IMR-90 (cell line): ENCODE measurements at regions not wholly inside any gene's neighbourhood (a gene's known extent, or its start where the extent isn't known, plus 50 kb on each side); places are given as distances from the start of the nearest gene placed in this dataset.

Experiments used
- ATAC-seq: fragments of 200-7000 bp; cut with Tn5 transposase; 2 replicates; pipeline ENCODE4 v1.9.1; 2020; ENCODE audit warnings: low read depth, mild to moderate bottlenecking, moderate library complexity
- BruUV-seq: library from RNA; stranded (reverse); fragments of 400-500 nt; replicated peaks from 2 replicates; lab custom pipeline; 2021; lab: Mats Ljungman, UMichigan
- CTCF ChIA-PET: fragments of 300-600 bp; formaldehyde crosslinking; extraction: SDS; loops from one replicate; lab custom pipeline; 2021; ENCODE audit warnings: antibody characterized with exemption; lab: Yijun Ruan, JAX
- POLR2A ChIA-PET: fragments of 300-600 bp; sonication (Branson Sonifier 250); formaldehyde crosslinking; loops from one replicate; lab custom pipeline; 2022; ENCODE audit warnings: antibody characterized with exemption; ENCODE audit not compliant: unreplicated experiment; lab: Charles Lee
- DNase-seq: peaks from one replicate; pipeline ENCODE4 v3.0.0; 2013
- H2AFZ ChIP-seq: replicated peaks from 2 replicates; pipeline ENCODE3; 2013; ENCODE audit warnings: low read length, mild to moderate bottlenecking; ENCODE audit not compliant: poor library complexity
- H2AK5ac ChIP-seq: 2 replicates; pipeline ENCODE4 v1.6.1; 2013; ENCODE audit warnings: low read depth, low read length, inconsistent platforms
- H2AK9ac ChIP-seq: replicated peaks from 2 replicates; pipeline ENCODE3; 2013; ENCODE audit warnings: mild to moderate bottlenecking, low read depth, low read length, moderate library complexity; ENCODE audit not compliant: poor library complexity
- H2BK120ac ChIP-seq: 2 replicates; pipeline ENCODE4 v1.6.1; 2013; ENCODE audit warnings: low read depth, low read length, inconsistent platforms
- H2BK15ac ChIP-seq: 3 replicates; pipeline ENCODE4 v1.6.1; 2013; ENCODE audit warnings: low read depth, low read length, inconsistent platforms
- H2BK20ac ChIP-seq: 2 replicates; pipeline ENCODE4 v1.6.1; 2013; ENCODE audit warnings: low read depth, mild to moderate bottlenecking, inconsistent platforms, low read length, moderate library complexity
- H2BK5ac ChIP-seq: 2 replicates; pipeline ENCODE4 v1.6.1; 2013; ENCODE audit warnings: mild to moderate bottlenecking, low read depth, low read length, inconsistent platforms; ENCODE audit not compliant: poor library complexity, severe bottlenecking
- H3K14ac ChIP-seq: replicated peaks from 2 replicates; pipeline ENCODE4 v1.6.1; 2013; ENCODE audit warnings: low read depth, low read length, inconsistent platforms
- H3K18ac ChIP-seq: 2 replicates; pipeline ENCODE4 v1.6.1; 2013; ENCODE audit warnings: low read depth, low read length, control low read depth
- H3K23ac ChIP-seq: 2 replicates; pipeline ENCODE4 v1.6.1; 2013; ENCODE audit warnings: low read depth, low read length, inconsistent platforms
- H3K27ac ChIP-seq: 2 replicates; pipeline ENCODE4 v1.5.1; 2013; ENCODE audit warnings: mild to moderate bottlenecking, control low read depth, low read length; ENCODE audit not compliant: insufficient read depth
- H3K27me3 ChIP-seq: 2 replicates; pipeline ENCODE4 v1.6.1; 2013; ENCODE audit warnings: low read length; ENCODE audit not compliant: control insufficient read depth, insufficient read depth
- H3K36me3 ChIP-seq: 2 replicates; pipeline ENCODE4 v1.6.1; 2013; ENCODE audit warnings: low read length, mixed read lengths; ENCODE audit not compliant: control insufficient read depth, insufficient read depth
- H3K4ac ChIP-seq: 2 replicates; pipeline ENCODE4 v1.6.1; 2013; ENCODE audit warnings: low read depth, low read length, inconsistent platforms
- H3K4me1 ChIP-seq: 2 replicates; pipeline ENCODE4 v1.6.1; 2013; ENCODE audit warnings: low read length, mixed read lengths; ENCODE audit not compliant: control insufficient read depth, insufficient read depth
- H3K4me2 ChIP-seq: 2 replicates; pipeline ENCODE4 v1.6.1; 2013; ENCODE audit warnings: low read depth, mild to moderate bottlenecking, control low read depth, low read length, moderate library complexity
- H3K4me3 ChIP-seq: 2 replicates; pipeline ENCODE4 v1.5.1; 2013; ENCODE audit warnings: low read depth, mild to moderate bottlenecking, control low read depth, low read length, moderate library complexity; ENCODE audit not compliant: insufficient read depth
- H3K56ac ChIP-seq: 2 replicates; pipeline ENCODE4 v1.6.1; 2013; ENCODE audit warnings: low read length, inconsistent platforms; ENCODE audit not compliant: insufficient read depth; ENCODE audit errors: extremely low read depth
- H3K79me1 ChIP-seq, 2 experiments: 2 replicates each; pipeline ENCODE4 v1.6.1; 2013; ENCODE audit warnings: low read length in 2 of 2, inconsistent platforms in 1 of 2, low read depth in 1 of 2
- H3K9ac ChIP-seq: 2 replicates; pipeline ENCODE4 v1.6.1; 2013; ENCODE audit warnings: low read depth, low read length, control low read depth
- H3K9me1 ChIP-seq: 2 replicates; pipeline ENCODE4 v1.6.1; 2013; ENCODE audit warnings: low read length, inconsistent platforms; ENCODE audit not compliant: insufficient read depth
- H3K9me3 ChIP-seq: 2 replicates; pipeline ENCODE4 v1.6.1; 2013; ENCODE audit warnings: low read length; ENCODE audit not compliant: control insufficient read depth, insufficient read depth
- H4K20me1 ChIP-seq: 2 replicates; pipeline ENCODE4 v1.6.1; 2013; ENCODE audit warnings: low read length, inconsistent platforms; ENCODE audit not compliant: insufficient read depth
- H4K5ac ChIP-seq: 2 replicates; pipeline ENCODE4 v1.6.1; 2013; ENCODE audit warnings: mild to moderate bottlenecking, low read depth, low read length, control low read depth
- H4K8ac ChIP-seq, 2 experiments: 2 replicates each; pipeline ENCODE4 v1.6.1; 2013; ENCODE audit warnings: low read depth in 2 of 2, low read length in 2 of 2, control low read depth in 1 of 2, inconsistent platforms in 1 of 2
- H4K91ac ChIP-seq: 2 replicates; pipeline ENCODE4 v1.6.1; 2013; ENCODE audit warnings: low read depth, low read length, inconsistent platforms; ENCODE audit not compliant: insufficient read depth
- BHLHE40 ChIP-seq: fragments of 150-350 bp; IDR thresholded peaks from 2 replicates; pipeline ENCODE4 v1.6.1; 2016; ENCODE audit warnings: mild to moderate bottlenecking, low read depth, low read length
- CHD1 ChIP-seq: IDR thresholded peaks from 2 replicates; pipeline ENCODE4 v1.6.1; 2012; ENCODE audit warnings: low read depth, low read length, improper control_type of control experiment
- MAFK ChIP-seq: IDR thresholded peaks from 2 replicates; pipeline ENCODE4 v1.6.1; 2012; ENCODE audit warnings: low read depth, low read length, improper control_type of control experiment
- MAZ ChIP-seq: IDR thresholded peaks from 2 replicates; pipeline ENCODE4 v1.6.1; 2012; ENCODE audit warnings: low read depth, mild to moderate bottlenecking, low read length, improper control_type of control experiment, moderate library complexity, borderline replicate concordance
- NFE2L2 ChIP-seq: fragments of 150-350 bp; IDR thresholded peaks from 2 replicates; pipeline ENCODE4 v1.6.1; 2016; ENCODE audit warnings: low read depth, mild to moderate bottlenecking, low read length
- POLR2A ChIP-seq: IDR thresholded peaks from 2 replicates; pipeline ENCODE4 v1.6.1; 2012; ENCODE audit warnings: mild to moderate bottlenecking, low read depth, low read length
- RCOR1 ChIP-seq: IDR thresholded peaks from 2 replicates; pipeline ENCODE4 v1.6.1; 2012; ENCODE audit warnings: mild to moderate bottlenecking, low read length, improper control_type of control experiment; ENCODE audit not compliant: insufficient replicate concordance
- RFX5 ChIP-seq: IDR thresholded peaks from 2 replicates; pipeline ENCODE4 v1.8.0; 2012; ENCODE audit warnings: low read depth, mild to moderate bottlenecking, low read length, moderate library complexity
- USF2 ChIP-seq: fragments of 150-350 bp; IDR thresholded peaks from 2 replicates; pipeline ENCODE4 v1.6.1; 2017; ENCODE audit warnings: mild to moderate bottlenecking, antibody characterized with exemption, low read length, low read depth
- WGBS, 2 experiments: methylation state at CpG; one replicate each; pipeline versions ENCODE4 v1.1.5 to v1.1.7; 2013; ENCODE audit warnings: missing lambda C conversion rate in 2 of 2; ENCODE audit not compliant: insufficient read length in 1 of 2; ENCODE audit errors: extremely low coverage in 2 of 2; 5-methylcytosine and 5-hydroxymethylcytosine counted together
- dilution Hi-C: fragments of 300-500 bp; cut with HindIII; formaldehyde crosslinking; loops from one replicate; pipeline ENCODE4 v1.14.3; 2018; ENCODE audit warnings: low sequenced_read_pairs; ENCODE audit not compliant: unreplicated experiment
- in situ Hi-C: fragments of 300-500 bp; cut with MboI; formaldehyde crosslinking; loops from 3 replicates; pipeline ENCODE4 v1.14.3; 2019; ENCODE audit warnings: low sequenced_read_pairs, inconsistent platforms, mixed read lengths
- intact Hi-C: fragments of 100-400 bp; cut with micrococcal nuclease; formaldehyde crosslinking; loops from 2 replicates; pipeline ENCODE4 v1.10.0; 2022
- TF ChIP-seq, protein P1 (sequence below): conservative IDR thresholded peaks from 2 replicates; pipeline ENCODE4 v1.5.1; 2012; ENCODE audit warnings: mild to moderate bottlenecking, low read depth, low read length, improper control_type of control experiment
- TF ChIP-seq, protein P2 (sequence below): fragments of 150-350 bp; IDR thresholded peaks from 2 replicates; pipeline ENCODE4 v1.6.1; 2016; ENCODE audit warnings: low read depth, mild to moderate bottlenecking, low read length, moderate library complexity, borderline replicate concordance

DNA sequence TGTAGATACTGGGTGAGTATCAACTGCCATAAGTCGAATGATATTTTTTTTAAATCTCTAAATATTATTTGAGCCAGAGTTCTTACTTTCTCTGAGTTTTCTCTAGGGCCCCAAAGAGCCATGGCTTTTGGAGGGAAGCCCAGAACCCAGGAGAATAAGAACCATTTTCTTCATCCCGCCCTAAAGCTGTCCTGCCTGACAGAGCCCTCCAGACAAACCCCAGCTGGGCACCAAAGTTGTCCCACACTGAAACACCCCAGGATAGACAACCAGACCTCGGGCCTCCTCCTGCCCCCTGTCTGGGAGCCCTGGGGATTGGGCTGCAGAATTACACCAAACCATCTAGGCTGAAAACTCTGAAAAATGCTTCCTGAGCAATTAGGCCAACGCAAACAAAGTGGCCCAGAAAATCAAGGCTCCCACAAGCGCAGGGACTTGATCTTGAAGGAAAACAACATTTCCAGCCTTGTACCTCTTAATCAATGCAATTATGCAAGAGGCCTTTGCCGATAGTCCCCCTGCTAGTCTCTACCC lies 113.1 kb downstream of the RRAGC start:
- H4K20me1 ChIP-seq = no peaks in the 10 kb centered on the region

More for the DNA sequence above, 113.1 kb downstream of the RRAGC start:
- Histone ChIP-seq H3K56ac (no peak overlapping the region), H3K9me3 (no peaks in the 10 kb centered on the region), H4K5ac (no peak overlapping the region), H3K23ac (no peak overlapping the region), H3K4ac (no peak overlapping the region), H3K36me3 (no peaks in the 10 kb centered on the region), H2AK5ac (no peak overlapping the region), H3K27ac (no peak overlapping the region), H3K9me1 (no peaks in the 10 kb centered on the region), H3K9ac (no peak overlapping the region), H2BK20ac (no peak overlapping the region), H4K8ac (no peak overlapping the region), H3K14ac (no peak overlapping the region), H2AK9ac (no peak overlapping the region), H3K4me3 (no peak overlapping the region), H3K18ac (no peak overlapping the region), H3K4me2 (no peak overlapping the region), H3K27me3 (no peaks in the 10 kb centered on the region), H2AFZ (no peak overlapping the region), H4K91ac (no peak overlapping the region), H2BK120ac (no peak overlapping the region), H2BK15ac (no peak overlapping the region), H3K79me1 (no peaks in the 10 kb centered on the region), H2BK5ac (no peak overlapping the region), H3K4me1 (no peaks in the 10 kb centered on the region)
- WGBS, 2 experiments = no CpG with 5 or more reads among the region's 6 CpGs
- no peak for ATAC-seq
- no TSS peak for BruUV-seq
- dilution Hi-C loops (no loop called here), intact Hi-C loops (no loop called here), in situ Hi-C loops (no loop called here)
- TF ChIP-seq RFX5 = no peak
- TF ChIP-seq MAZ = no peak
- TF ChIP-seq NFE2L2 = no peak
- no peak for TF ChIP-seq MAFK
- TF ChIP-seq USF2 = no peak
- TF ChIP-seq, protein P1, sequence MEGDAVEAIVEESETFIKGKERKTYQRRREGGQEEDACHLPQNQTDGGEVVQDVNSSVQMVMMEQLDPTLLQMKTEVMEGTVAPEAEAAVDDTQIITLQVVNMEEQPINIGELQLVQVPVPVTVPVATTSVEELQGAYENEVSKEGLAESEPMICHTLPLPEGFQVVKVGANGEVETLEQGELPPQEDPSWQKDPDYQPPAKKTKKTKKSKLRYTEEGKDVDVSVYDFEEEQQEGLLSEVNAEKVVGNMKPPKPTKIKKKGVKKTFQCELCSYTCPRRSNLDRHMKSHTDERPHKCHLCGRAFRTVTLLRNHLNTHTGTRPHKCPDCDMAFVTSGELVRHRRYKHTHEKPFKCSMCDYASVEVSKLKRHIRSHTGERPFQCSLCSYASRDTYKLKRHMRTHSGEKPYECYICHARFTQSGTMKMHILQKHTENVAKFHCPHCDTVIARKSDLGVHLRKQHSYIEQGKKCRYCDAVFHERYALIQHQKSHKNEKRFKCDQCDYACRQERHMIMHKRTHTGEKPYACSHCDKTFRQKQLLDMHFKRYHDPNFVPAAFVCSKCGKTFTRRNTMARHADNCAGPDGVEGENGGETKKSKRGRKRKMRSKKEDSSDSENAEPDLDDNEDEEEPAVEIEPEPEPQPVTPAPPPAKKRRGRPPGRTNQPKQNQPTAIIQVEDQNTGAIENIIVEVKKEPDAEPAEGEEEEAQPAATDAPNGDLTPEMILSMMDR = no peak
- TF ChIP-seq, protein P2, sequence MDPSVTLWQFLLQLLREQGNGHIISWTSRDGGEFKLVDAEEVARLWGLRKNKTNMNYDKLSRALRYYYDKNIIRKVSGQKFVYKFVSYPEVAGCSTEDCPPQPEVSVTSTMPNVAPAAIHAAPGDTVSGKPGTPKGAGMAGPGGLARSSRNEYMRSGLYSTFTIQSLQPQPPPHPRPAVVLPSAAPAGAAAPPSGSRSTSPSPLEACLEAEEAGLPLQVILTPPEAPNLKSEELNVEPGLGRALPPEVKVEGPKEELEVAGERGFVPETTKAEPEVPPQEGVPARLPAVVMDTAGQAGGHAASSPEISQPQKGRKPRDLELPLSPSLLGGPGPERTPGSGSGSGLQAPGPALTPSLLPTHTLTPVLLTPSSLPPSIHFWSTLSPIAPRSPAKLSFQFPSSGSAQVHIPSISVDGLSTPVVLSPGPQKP = no peak
- no peak for TF ChIP-seq RCOR1
- TF ChIP-seq CHD1 = no peak
- TF ChIP-seq BHLHE40 = no peak
- TF ChIP-seq POLR2A = no peak
- DNase-seq = no peak
- ChIA-PET POLR2A (no interaction called here), CTCF (no interaction called here)
